Epidermal melanocyte (primary cell): ENCODE measurements at regions not wholly inside any gene's neighbourhood (a gene's known extent, or its start where the extent isn't known, plus 50 kb on each side); places are given as distances from the start of the nearest gene placed in this dataset.
"Not testable (repeated sequence)": the region's sequence is repeated elsewhere in the genome, so short reads cannot be mapped to it uniquely, and the experiment has no call there.

Experiments used
- DNase-seq: peaks from one replicate; pipeline ENCODE4 v3.0.0; 2011; ENCODE audit warnings: low spot score; ENCODE audit not compliant: insufficient read length

GRCh38 chr5:163695830-163696578 lies 190.6 kb downstream of the MAT2B start:
- DNase-seq, result peak; percentile 36

DNA sequence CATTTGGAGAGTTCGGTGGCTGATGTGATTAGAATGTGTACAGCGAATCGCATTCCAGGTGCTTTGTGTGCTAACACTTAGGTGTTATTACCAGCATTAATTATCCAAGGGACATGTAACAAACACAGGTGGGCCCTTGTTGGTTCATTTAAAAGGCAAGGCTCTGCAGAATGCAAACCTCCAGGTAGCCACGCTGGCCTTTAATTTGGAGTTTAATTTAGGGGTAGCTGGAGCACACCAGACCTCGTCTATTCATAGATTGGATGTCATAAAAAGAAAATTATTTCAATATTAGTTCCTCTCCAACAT lies 191.1 kb downstream of the MAT2B start:
- DNase-seq, result no peak

DNA sequence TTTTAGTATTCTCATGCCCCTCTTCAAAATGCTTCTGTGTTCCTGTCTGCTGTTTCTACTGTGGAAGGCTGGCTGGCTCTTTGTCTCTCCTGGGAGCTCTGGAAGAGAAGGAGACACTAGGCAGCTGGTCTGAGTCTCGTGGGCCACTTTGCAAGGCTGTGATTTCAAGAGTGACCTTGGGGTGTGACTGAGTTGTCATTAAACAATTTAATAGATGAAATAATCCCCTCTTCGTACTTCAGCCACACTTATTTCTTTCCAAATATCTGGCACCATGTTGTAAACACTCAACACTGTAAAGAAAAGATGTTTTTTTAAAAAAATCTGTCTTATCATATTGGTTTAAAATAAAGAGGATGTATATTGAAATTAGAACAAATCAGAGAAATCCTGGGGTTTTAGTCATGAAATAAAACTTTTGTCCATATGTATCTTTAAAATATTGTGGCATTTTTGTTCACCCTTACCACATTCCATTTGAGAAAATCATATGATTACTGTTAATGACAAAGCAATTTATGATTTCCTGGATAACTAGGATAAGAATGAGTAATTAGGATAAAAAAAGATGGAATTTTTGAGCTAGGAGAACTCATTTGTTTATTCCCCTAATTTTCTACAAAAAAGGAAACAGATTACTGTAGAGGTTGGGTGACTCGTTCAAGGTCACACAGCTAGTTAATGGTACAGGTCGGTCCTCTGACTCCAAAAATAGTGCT lies 200.8 kb downstream of the MAT2B start:
- DNase-seq, result no peak

DNA sequence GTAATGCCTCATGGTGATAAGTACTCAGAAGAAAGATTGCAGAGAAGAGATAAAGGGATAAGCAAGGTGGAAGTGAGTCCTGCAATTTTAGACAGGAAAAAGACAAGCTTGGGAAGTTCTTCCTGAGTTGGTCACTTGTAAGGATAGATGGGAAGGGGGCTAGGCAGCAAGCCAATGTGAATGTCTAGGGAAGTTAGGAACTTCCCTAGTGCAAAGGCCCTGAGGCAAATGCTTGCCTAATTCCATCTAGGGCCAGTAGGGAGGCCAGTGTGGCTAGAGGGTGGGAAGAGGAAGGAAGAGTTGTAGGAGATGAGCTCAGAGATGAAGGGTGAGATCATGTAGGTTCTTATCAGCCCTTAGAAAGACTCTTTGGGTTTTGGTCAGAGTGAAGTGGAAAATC lies 206.6 kb downstream of the MAT2B start:
- no peak for DNase-seq

DNA sequence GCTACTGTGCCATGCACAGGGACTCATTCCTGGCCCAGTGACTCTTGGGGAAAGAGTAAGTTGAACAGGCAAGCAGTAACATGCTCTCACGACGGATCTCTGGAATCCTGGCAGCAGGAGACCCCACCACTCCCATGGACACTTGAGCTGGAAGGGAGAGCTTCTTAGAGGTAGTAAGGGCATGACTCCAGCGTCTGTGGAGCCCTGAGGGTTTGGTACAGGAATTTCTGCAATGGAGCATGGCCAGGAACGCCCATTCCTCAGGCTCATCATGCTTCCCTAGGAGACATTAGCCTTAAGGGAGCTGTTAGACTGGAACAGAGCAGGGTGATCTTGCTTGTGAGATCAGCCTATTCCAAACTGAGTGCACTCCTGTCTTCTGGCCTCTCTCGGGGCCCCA lies 212.9 kb downstream of the MAT2B start:
- no peak for DNase-seq

GRCh38 chr5:163724305-163724704 lies 218.9 kb downstream of the MAT2B start:
- DNase-seq, result no peak

DNA sequence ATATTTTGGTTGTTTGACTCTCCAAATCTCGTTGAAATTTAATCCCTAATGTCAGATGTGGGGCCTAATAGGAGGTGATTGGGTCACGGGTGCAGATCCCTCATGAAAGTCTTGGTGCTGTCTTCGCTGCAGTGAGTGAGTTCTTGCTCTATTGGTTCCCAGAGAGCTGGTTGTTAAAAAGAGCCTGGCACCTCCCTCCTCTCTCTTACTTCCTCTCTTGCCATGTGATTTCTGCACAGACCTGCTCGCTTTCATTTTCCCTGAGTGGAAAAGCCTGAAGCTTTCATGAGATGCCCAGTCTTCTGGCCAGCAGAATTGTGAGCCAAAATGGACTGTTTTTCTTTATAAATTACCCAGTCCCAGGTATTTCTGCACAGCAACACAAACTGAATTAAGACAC lies 221.6 kb downstream of the MAT2B start:
- DNase-seq, result no peak

DNA sequence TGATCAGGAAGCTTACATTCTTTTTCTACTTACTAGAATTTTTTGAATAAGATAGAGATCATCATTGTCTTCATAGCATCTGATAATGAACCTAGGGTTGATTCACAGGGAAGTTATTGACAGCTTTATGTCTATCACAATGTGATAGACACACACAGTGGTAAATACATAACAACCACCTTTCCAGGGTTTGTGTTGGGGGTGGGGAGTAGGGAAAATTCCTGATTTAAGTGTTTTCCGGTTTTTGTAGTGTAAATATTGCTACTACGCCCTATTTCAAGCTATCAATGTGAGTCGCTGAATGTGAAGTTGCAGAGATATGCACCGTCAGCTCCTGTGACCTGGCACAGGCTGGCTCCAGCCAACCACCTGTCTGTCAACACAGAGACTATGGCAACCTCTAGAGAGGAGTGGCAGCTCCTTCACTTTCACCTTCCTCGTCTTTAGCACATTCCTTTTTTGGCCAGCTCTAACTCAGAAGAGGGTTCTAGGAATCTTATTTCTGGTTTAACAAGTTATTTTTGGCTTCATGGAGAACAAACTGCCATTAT lies 224.9 kb downstream of the MAT2B start:
- DNase-seq, result no peak

- no peak for DNase-seq
Observed at GRCh38 chr5:163731256-163731655, 225.8 kb downstream of the MAT2B start.

GRCh38 chr5:163735069-163735468 lies 229.7 kb downstream of the MAT2B start:
- DNase-seq, result no peak

GRCh38 chr5:163747586-163747985 lies 242.2 kb downstream of the MAT2B start:
- DNase-seq, result no peak

DNA sequence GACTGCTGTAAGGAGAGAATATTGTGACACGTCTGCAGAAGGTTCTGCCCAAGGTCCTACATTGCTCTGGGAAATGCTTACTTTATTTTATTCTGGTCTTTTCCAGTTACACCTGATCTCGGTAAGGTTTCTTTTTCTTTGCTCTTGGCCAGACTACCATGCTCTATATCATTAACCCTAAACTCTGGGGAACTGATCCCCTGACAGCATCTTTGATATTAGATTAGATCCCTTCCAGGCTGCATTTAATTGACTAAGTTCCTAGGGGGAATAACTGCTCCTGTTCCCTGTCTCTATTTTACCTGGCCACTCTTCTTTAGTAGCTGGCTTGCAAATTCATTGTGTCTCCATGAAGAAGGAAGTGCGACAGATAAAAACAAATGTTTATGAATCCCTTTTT lies 243.5 kb downstream of the MAT2B start:
- DNase-seq, result no peak

- not testable (repeated sequence) for DNase-seq
Observed at GRCh38 chr5:163750415-163750814, 245.0 kb downstream of the MAT2B start.

GRCh38 chr5:163755505-163755904 lies 250.1 kb downstream of the MAT2B start:
- no peak for DNase-seq

- no peak for DNase-seq
Observed at GRCh38 chr5:163756170-163756569, 250.8 kb downstream of the MAT2B start.

- DNase-seq, result no peak
Observed at GRCh38 chr5:163757344-163757743, 251.9 kb downstream of the MAT2B start.

DNA sequence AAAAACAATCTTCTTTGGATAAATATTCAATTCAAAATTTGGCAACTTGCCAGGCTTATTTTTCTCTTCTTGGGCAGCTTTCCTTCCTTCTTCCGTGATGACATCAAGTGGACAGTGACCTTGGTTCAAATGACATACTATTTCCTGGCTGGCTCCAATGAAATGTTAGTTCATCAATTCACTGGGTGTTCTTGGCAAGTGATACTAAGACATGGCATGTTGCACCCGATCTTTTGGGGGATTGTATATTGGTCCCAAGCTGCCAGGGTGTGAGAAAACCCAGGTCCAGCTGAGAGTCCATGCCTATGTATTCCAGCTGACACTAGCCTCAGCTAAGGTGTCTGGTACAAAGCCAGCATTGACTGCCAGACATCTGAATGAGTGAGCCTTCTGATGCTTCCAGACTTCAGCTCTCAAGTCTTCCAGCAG lies 252.9 kb downstream of the MAT2B start:
- DNase-seq, result no peak

DNA sequence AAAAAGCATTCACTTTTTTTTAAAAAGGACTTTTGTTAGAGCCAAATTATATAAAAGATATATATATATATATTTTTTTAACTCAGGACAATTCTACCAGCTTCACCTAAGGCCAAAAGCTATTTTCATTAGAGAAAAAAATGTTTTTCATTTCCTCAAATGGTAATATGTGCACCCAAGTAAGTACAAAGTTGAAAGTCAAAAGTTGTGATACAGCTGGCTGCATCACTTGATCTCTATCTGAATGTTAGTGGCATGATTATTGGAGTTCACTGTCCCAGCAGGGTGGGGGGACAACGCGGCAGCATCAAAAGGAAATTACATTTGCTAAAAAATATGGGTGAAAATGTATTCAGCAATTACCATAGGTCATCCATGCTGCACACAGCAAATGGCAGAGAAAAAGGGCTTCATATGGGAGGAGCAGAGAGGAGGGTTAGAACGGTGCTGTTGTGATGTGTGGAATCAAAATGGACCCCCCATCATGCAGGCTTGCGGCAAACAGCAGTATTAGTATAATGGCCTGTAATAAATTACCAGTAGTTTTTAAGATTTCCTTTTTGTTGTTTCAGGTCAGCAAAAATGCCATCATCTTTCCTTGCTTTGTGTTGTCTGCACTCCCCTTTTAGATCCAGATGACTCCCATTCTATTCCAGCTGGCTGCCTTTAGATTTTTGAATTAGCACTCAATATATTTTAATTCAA lies 253.7 kb downstream of the MAT2B start:
- no peak for DNase-seq

- no peak for DNase-seq
Observed at GRCh38 chr5:163760498-163760897, 255.1 kb downstream of the MAT2B start.

DNA sequence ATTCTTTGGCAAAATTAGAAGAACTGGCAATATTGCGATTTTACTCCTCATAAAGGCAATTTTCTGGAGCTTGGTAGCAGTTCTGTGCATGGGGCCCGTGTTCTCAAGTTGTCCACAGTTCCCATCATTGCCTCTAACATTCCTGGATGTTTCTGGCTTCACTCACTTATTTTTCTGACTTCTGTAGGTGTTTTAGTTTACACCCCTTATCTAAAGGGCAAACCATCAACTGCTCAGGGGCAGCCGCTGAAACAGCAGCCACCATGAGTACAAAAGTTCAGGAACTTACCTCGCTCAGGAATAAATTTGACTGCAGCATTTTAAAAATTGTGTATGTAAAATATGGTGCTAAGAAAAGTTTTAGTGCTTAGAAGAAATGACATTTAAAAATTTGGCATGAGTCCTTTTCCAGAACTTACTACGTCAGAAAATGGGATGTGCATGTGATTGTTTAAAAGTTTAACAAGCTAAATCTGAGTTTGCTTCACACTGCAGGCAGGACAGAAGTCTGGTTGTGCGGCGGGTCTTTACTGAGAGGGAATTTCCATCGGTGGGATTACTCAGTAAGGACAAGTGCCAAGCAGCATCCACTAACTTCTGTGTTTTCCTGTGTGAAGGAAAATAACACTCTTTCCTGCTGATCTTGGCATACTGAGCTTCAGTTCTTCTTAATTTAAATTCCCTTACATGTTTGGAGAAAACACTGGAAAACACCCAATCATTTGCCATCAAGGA lies 261.7 kb downstream of the MAT2B start:
- DNase-seq, result no peak

- DNase-seq, result no peak
Observed at GRCh38 chr5:163770625-163771024, 265.2 kb downstream of the MAT2B start.

DNA sequence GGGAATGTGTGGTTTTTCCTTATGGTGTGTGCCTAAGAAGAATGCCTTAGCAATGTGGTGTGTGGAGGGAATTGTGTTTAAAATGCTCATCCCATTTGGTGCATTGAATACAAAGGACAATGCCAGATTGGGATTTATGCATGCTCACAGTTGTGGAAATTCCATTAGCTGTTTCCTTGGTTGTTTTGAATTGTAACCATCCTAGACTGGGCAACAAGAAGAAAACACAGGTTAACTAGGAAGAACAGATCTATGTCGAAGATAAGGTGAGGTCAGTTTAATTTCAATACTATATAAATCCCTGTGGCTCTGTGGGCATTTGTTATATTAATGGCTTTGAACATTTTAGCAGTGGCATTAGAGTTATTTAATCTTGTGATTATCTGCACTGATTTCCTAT lies 266.8 kb downstream of the MAT2B start:
- DNase-seq, result no peak
